Ishikawa (cell line): ENCODE measurements at regions not wholly inside any gene's neighbourhood (a gene's known extent, or its start where the extent isn't known, plus 50 kb on each side); places are given as distances from the start of the nearest gene placed in this dataset.

ENCODE experiments used
- CEBPB ChIP-seq: IDR thresholded peaks from 2 replicates; pipeline ENCODE4 v1.6.1; 2012
- CREB1 ChIP-seq: IDR thresholded peaks from 2 replicates; pipeline ENCODE4 v1.6.1; 2012; ENCODE audit warnings: low read depth
- EGR1 ChIP-seq: IDR thresholded peaks from 2 replicates; pipeline ENCODE4 v1.6.1; 2012
- EP300 ChIP-seq: IDR thresholded peaks from 2 replicates; pipeline ENCODE4 v1.6.1; 2012; ENCODE audit warnings: borderline replicate concordance
- FOXM1 ChIP-seq: IDR thresholded peaks from 2 replicates; pipeline ENCODE4 v1.6.1; 2012; ENCODE audit warnings: low read depth, borderline replicate concordance
- NFIC ChIP-seq: IDR thresholded peaks from 2 replicates; pipeline ENCODE4 v1.6.1; 2012
- RAD21 ChIP-seq: IDR thresholded peaks from 2 replicates; pipeline ENCODE4 v1.6.1; 2012; ENCODE audit warnings: low read depth
- TAF1 ChIP-seq: IDR thresholded peaks from 2 replicates; pipeline ENCODE4 v1.6.1; 2012; ENCODE audit warnings: low read depth, mild to moderate bottlenecking
- TCF12 ChIP-seq: IDR thresholded peaks from 2 replicates; pipeline ENCODE4 v1.6.1; 2012; ENCODE audit warnings: low read depth
- TEAD4 ChIP-seq: IDR thresholded peaks from 2 replicates; pipeline ENCODE4 v1.6.1; 2012
- YY1 ChIP-seq: IDR thresholded peaks from 2 replicates; pipeline ENCODE4 v1.6.1; 2012; ENCODE audit warnings: low read depth
- ZBTB7A ChIP-seq: IDR thresholded peaks from 2 replicates; pipeline ENCODE4 v1.6.1; 2012; ENCODE audit warnings: low read depth
- TF ChIP-seq, protein P1 (sequence below): IDR thresholded peaks from 2 replicates; pipeline ENCODE4 v1.6.1; 2012
- TF ChIP-seq, protein P2 (sequence below): IDR thresholded peaks from 2 replicates; pipeline ENCODE4 v1.6.1; 2012; ENCODE audit warnings: low read depth, mild to moderate bottlenecking
- TF ChIP-seq, protein P3 (sequence below): IDR thresholded peaks from 2 replicates; pipeline ENCODE4 v1.6.1; 2012

DNA sequence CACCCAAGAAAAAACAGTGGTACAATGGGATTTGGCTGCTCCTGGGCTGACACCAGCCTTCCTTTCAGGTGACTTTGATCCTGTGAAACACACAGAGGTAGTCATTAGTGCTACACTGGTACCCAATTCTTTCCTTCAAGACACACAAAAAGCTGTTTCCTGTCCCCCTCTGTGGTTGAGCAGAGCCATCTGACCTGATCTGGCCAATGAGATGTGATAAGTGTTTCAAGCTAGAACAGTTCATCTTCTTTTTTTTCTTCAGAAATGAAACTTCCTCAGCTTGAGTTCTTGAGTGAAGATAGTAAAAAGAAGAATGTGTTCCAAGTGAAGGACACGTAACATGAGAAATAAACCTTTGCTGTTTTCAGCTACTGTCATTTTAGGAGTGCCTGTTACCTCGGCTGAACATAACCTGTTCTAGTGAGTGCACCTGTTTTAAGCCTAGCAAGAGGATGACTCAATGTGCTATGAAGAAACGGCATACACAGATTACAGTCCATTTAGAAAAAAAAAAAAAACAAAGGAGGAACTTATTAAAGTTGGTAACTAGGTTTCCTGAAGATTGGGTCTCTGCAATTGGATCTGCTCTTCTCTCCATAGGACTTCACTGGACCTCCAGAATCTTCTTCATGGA lies 287.8 kb downstream of the GAS1 start:
- TF ChIP-seq, protein P1, sequence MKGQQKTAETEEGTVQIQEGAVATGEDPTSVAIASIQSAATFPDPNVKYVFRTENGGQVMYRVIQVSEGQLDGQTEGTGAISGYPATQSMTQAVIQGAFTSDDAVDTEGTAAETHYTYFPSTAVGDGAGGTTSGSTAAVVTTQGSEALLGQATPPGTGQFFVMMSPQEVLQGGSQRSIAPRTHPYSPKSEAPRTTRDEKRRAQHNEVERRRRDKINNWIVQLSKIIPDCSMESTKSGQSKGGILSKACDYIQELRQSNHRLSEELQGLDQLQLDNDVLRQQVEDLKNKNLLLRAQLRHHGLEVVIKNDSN, result no peak
- TF ChIP-seq NFIC, result no peak
- TF ChIP-seq YY1, result no peak
- TF ChIP-seq, protein P2, sequence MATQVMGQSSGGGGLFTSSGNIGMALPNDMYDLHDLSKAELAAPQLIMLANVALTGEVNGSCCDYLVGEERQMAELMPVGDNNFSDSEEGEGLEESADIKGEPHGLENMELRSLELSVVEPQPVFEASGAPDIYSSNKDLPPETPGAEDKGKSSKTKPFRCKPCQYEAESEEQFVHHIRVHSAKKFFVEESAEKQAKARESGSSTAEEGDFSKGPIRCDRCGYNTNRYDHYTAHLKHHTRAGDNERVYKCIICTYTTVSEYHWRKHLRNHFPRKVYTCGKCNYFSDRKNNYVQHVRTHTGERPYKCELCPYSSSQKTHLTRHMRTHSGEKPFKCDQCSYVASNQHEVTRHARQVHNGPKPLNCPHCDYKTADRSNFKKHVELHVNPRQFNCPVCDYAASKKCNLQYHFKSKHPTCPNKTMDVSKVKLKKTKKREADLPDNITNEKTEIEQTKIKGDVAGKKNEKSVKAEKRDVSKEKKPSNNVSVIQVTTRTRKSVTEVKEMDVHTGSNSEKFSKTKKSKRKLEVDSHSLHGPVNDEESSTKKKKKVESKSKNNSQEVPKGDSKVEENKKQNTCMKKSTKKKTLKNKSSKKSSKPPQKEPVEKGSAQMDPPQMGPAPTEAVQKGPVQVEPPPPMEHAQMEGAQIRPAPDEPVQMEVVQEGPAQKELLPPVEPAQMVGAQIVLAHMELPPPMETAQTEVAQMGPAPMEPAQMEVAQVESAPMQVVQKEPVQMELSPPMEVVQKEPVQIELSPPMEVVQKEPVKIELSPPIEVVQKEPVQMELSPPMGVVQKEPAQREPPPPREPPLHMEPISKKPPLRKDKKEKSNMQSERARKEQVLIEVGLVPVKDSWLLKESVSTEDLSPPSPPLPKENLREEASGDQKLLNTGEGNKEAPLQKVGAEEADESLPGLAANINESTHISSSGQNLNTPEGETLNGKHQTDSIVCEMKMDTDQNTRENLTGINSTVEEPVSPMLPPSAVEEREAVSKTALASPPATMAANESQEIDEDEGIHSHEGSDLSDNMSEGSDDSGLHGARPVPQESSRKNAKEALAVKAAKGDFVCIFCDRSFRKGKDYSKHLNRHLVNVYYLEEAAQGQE, result no peak
- no peak for TF ChIP-seq FOXM1
- no peak for TF ChIP-seq CREB1
- no peak for TF ChIP-seq EP300

DNA sequence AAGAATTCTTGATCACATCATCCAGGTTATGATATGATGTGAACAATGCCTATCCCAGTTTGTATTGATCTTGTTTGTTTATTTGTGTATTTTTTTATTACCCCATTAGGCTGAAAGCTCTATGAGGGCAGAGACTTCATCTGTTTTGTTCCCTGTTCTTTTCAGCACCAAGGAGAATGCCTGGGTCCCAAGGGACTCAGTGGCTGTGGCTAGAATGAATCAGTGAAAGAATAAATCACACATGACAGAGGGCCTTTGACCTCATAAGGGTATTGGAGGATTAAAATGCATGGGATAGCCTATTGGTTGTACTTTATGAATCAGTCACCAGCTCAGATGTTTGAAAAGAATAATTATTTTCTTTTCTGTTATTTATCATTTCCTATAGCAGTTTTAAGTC lies 292.2 kb downstream of the GAS1 start:
- TF ChIP-seq TAF1 (no peak), ZBTB7A (no peak)
- TF ChIP-seq, protein P1, result no peak
- TF ChIP-seq, protein P2, result peak; percentile 30; the same call in 1 of the 2 replicates

DNA sequence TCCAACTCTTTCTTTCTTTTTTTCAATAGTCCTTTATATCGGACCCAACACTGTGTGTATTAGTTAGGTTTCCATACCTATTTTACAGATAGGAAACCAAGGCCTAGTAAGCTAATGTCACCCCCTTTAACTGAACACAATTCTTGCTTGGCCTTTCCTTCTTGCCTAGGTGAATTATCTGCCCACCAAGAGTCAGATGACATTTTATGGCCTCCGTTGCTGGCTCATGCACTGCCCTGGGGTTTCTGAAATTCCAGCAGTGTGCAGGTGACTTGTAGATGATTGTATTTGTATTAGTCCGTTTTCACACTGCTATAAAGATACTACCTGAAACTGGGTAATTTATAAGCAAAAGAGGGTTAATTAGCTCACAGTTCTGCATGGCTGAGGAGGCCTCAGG lies 293.8 kb downstream of the GAS1 start:
- no peak for TF ChIP-seq TCF12
- no peak for TF ChIP-seq CEBPB
- no peak for TF ChIP-seq EP300
- TF ChIP-seq, protein P1, result no peak
- TF ChIP-seq ZBTB7A, result no peak
- TF ChIP-seq NFIC, result no peak
- no peak for TF ChIP-seq YY1
- no peak for TF ChIP-seq TEAD4
- no peak for TF ChIP-seq CREB1
- no peak for TF ChIP-seq FOXM1
- TF ChIP-seq, protein P3, sequence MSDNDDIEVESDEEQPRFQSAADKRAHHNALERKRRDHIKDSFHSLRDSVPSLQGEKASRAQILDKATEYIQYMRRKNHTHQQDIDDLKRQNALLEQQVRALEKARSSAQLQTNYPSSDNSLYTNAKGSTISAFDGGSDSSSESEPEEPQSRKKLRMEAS, result no peak
- TF ChIP-seq, protein P2, result no peak
- no peak for TF ChIP-seq EGR1
- TF ChIP-seq TAF1, result no peak
- no peak for TF ChIP-seq RAD21

DNA sequence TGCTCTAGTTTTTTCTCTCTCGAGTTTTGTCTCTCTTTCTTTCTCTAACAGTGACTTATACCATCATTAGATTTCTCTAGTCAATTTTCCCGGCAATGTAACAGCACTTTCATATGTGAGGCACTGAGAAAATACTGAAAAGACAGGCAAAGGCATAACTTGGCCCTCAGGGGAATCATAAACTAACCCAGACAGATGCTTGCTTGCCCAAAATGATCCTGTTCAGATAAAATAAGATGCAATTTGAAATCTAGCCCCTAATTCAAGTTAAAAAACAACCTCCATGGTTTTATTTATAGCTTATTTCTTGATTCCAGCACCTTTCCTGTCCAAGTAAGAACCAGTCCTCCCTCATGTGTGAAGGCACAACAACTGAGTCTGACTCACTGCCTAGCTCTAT lies 294.6 kb downstream of the GAS1 start:
- no peak for TF ChIP-seq TCF12
- no peak for TF ChIP-seq TAF1
- TF ChIP-seq CREB1, result no peak
- TF ChIP-seq YY1, result no peak
- TF ChIP-seq TEAD4, result no peak
- TF ChIP-seq, protein P1, result no peak
- no peak for TF ChIP-seq RAD21
- no peak for TF ChIP-seq EP300
- TF ChIP-seq NFIC, result no peak
